ENCODE measurements at regions not wholly inside any gene's neighbourhood (a gene's known extent, or its start where the extent isn't known, plus 50 kb on each side); places are given as distances from the start of the nearest gene placed in this dataset.
A peak's percentile ranks its signal among the peaks of the same experiment; 100 is the strongest.
"Not testable (repeated sequence)": the region's sequence is repeated elsewhere in the genome, so short reads cannot be mapped to it uniquely, and the experiment has no call there.

DNA sequence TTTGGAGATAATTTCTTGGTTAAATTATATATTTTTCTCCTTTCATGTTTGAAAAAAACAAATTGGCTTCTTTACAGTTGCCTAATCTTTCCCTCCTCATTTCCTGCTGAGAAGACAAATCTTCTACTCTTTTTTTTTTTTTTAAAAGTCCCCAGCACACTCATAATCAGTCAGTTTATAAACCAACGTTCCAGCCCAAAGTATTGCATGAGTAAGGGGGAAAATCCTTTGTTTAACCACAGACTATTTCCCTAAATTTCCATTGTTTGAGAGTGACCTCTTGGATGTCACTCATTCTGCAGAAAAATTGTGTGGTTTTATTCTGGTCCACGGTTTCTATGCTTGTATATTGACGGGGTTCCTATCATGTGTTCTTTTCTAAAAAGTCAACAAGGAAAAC is 55.1 kb upstream of the TLR4 start:
- Histone ChIP-seq H3K36me3 (ENCODE audit: control insufficient read depth, insufficient read depth, low read length) (no peaks in the 10 kb centered on the region), H3K27me3 (ENCODE audit: control insufficient read depth, insufficient read depth, low read length) (no peaks in the 10 kb centered on the region), H3K4me3 (ENCODE audit: low read depth, low read length) (no peak overlapping the region)
- TF ChIP-seq, protein P1, sequence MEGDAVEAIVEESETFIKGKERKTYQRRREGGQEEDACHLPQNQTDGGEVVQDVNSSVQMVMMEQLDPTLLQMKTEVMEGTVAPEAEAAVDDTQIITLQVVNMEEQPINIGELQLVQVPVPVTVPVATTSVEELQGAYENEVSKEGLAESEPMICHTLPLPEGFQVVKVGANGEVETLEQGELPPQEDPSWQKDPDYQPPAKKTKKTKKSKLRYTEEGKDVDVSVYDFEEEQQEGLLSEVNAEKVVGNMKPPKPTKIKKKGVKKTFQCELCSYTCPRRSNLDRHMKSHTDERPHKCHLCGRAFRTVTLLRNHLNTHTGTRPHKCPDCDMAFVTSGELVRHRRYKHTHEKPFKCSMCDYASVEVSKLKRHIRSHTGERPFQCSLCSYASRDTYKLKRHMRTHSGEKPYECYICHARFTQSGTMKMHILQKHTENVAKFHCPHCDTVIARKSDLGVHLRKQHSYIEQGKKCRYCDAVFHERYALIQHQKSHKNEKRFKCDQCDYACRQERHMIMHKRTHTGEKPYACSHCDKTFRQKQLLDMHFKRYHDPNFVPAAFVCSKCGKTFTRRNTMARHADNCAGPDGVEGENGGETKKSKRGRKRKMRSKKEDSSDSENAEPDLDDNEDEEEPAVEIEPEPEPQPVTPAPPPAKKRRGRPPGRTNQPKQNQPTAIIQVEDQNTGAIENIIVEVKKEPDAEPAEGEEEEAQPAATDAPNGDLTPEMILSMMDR (IDR thresholded peaks at IDR 0.05; ENCODE audit: insufficient read depth, low read length, poor library complexity, severe bottlenecking) = no peak
- DNase-seq (ENCODE audit: low read depth) = no peak

DNA sequence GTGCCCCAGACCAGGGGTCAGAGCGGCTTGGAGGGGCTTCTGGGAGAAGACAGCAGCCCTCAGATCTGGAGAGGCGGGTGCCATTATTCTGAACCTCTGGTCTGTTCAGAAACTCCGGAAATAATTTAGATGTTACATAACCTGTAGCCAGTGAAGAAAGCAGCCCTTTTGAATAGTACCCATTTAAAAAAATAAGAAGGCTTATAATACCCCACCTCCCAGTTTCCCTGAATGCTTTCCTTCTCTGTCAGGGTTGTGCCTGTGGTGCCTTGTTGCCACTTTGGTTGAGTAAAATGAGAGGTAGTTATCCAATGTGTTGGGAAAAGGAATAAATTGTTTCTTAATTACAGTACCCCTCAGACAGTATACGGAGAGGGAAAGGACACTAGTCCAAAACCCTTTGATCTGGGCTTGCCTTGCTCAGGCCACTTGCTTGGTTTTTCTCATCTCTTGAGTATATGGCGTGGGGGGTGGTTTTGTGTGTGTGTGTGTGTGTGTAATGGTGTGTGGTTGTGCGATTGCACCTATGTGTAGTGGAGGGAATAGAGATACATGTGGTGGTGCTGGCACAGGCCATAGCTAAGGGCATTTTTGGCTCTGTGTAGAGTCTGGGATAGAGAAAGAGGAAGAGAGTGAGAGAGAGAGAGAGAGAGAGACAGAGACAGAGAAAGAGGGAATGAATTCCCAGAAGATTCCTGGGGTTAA is 59.1 kb upstream of the TLR4 start:
- TF ChIP-seq, protein P1 (IDR thresholded peaks at IDR 0.05; ENCODE audit: insufficient read depth, low read length, poor library complexity, severe bottlenecking) = no peak
- no peaks in the 10 kb centered on the region for H3K36me3 ChIP-seq (ENCODE audit: control insufficient read depth, insufficient read depth, low read length)
- H3K4me3 ChIP-seq (ENCODE audit: low read depth, low read length) = no peak overlapping the region

DNA sequence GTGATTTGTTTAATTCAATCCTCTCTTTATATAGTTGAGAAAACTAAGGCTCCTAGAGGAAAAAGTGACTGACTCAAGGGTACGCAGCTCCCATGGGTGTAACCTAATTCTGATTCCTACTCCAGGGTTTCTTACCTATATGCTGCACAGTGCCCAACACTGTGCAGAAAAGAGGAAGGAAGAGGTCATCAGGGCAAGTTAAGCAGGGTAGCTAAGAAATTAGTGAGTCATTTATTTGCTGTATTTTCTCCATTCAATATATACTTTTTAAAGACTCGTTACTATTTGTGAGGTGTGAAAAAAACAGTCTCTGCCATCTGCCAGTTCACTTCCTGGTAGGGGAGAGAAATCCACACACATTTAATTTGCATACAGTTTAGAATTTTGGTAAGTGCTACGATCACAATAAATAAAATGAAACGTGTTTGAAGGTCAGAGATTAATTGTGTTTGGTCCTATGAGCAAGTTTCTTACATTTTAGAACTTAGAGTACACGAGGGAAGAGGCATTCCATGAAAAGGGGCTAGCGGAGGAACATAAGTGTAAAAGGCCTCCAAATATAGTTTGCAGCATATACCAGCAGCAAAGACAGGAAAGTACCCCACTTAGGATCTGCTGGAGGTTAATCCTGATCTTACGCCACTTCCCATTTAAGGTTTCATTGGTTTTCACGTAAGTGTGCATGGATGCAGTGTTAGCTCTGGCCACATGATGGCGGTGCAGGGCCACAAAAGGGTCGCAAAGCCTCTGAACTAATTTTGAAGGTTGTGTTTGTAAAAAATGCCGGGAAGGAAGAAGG is 59.9 kb upstream of the TLR4 start:
- Histone ChIP-seq H3K27me3 (ENCODE audit: control insufficient read depth, insufficient read depth, low read length) (no peaks in the 10 kb centered on the region), H3K36me3 (ENCODE audit: control insufficient read depth, insufficient read depth, low read length) (no peaks in the 10 kb centered on the region), H3K4me3 (ENCODE audit: low read depth, low read length) (no peak overlapping the region)
- DNase-seq (ENCODE audit: low read depth) = peak; percentile 4
- TF ChIP-seq, protein P1 (IDR thresholded peaks at IDR 0.05; ENCODE audit: insufficient read depth, low read length, poor library complexity, severe bottlenecking) = peak; percentile 93

More for the DNA sequence above, 59.1 kb upstream of the TLR4 start:
- DNase-seq (ENCODE audit: low read depth) = no peak
- no peaks in the 10 kb centered on the region for H3K27me3 ChIP-seq (ENCODE audit: control insufficient read depth, insufficient read depth, low read length)

DNA sequence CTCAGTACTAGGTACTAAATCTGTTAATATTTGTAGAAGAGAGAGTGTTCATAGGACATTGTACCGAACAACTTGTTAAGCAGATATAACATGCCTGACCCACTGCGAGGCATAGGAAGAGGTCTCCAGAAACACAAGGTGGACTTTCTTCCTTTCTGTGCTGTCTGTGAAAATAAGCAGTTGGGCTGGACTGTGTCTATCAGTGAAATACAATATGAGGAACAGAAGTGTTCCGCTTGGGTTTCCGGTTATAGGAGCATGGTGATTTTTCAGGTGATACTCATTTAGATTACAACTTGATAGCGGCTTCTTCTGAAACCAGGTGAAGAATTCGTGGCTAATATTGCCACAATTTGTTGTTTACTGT is 60.9 kb upstream of the TLR4 start:
- no peaks in the 10 kb centered on the region for H3K36me3 ChIP-seq (ENCODE audit: control insufficient read depth, insufficient read depth, low read length)
- peak overlapping the region; percentile 39 for H3K4me3 ChIP-seq (ENCODE audit: low read depth, low read length)
- H3K27me3 ChIP-seq (ENCODE audit: control insufficient read depth, insufficient read depth, low read length) = no peaks in the 10 kb centered on the region
- no peak for DNase-seq (ENCODE audit: low read depth)
- TF ChIP-seq, protein P1 (IDR thresholded peaks at IDR 0.05; ENCODE audit: insufficient read depth, low read length, poor library complexity, severe bottlenecking) = no peak

DNA sequence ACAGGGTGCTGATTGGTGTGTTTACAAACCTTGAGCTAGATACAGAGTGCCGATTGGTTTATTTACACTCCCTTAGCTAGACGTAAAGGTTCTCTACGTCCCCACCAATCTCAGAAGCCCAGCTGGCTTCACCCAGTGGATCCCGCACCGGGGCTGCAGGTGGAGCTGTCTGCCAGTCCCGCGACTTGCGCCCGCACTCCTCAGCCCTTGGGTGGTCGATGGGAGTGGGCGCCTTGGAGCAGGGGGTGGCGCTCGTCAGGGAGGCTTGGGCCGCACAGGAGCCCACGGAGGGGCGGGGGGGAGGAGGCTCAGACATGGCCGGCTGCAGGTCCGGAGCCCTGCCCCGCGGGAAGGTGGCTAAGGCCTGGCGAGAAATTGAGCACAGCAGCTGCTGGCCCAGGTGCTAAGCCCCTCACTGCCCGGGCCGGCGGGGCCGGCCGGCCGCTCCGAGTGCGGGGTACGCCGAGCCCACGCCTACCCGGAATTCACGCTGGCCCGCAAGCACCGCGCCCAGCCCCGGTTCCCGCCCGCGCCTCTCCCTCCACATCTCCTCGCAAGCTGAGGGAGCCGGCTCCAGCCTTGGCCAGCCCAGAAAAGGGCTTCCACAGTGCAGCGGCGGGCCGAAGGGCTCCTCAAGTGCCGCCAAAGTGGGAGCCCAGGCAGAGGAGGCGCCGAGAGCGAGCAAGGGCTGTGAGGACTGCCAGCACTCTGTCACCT is 61.5 kb upstream of the TLR4 start:
- peak overlapping the region; percentile 39 for H3K4me3 ChIP-seq (ENCODE audit: low read depth, low read length)
- not testable (repeated sequence) for H3K27me3 ChIP-seq (ENCODE audit: control insufficient read depth, insufficient read depth, low read length); DNase-seq (ENCODE audit: low read depth); H3K36me3 ChIP-seq (ENCODE audit: control insufficient read depth, insufficient read depth, low read length)

DNA sequence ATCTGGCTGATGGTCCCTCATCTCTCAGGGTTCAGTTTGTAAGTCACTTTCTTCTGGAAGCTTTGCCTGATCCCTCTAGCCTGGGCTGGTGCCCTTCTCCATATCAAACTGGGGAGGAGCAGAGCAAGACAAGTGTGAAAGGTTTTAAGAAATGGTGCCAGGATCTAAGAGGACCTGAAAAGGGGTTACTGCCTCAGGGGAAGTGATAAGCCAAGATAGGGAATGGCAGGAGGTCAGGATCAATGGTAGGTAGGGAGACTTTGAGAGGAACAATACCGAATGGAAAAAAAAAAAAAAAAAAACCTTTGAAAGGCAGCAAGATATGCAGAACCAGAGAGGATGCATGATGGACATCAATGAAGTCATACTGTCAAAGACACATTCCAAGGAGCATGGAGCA is 67.5 kb upstream of the TLR4 start:
- TF ChIP-seq, protein P1 (IDR thresholded peaks at IDR 0.05; ENCODE audit: insufficient read depth, low read length, poor library complexity, severe bottlenecking) = no peak
- Histone ChIP-seq H3K36me3 (ENCODE audit: control insufficient read depth, insufficient read depth, low read length) (no peaks in the 10 kb centered on the region), H3K4me3 (ENCODE audit: low read depth, low read length) (no peak overlapping the region), H3K27me3 (ENCODE audit: control insufficient read depth, insufficient read depth, low read length) (no peaks in the 10 kb centered on the region)
- DNase-seq (ENCODE audit: low read depth) = no peak

Data from kidney epithelial cell (primary cell).